Fibroblast of the aortic adventitia (primary cell): ENCODE measurements at regions not wholly inside any gene's neighbourhood (a gene's known extent, or its start where the extent isn't known, plus 50 kb on each side); places are given as distances from the start of the nearest gene placed in this dataset.

Experiments used
- DNase-seq: peaks from one replicate; pipeline ENCODE4 v3.0.0-alpha.2; 2010; ENCODE audit warnings: low read depth
- H3K4me3 ChIP-seq: 2 replicates; pipeline ENCODE4 v1.5.1; 2011; ENCODE audit warnings: low read depth, mild to moderate bottlenecking, control low read depth, low read length, moderate library complexity
- CTCF ChIP-seq: IDR thresholded peaks from 2 replicates; pipeline ENCODE4 v1.5.1; 2011; ENCODE audit warnings: mild to moderate bottlenecking, low read length, control low read depth, inconsistent platforms; ENCODE audit not compliant: insufficient read depth

- TF ChIP-seq CTCF = no peak
- DNase-seq = peak; percentile 51
- H3K4me3 ChIP-seq = no peak overlapping the region
Measured at GRCh38 chr15:95734422-95735316, 595.8 kb upstream of the NR2F2 start.

- no peak for DNase-seq
- no peak for TF ChIP-seq CTCF
- H3K4me3 ChIP-seq = no peak overlapping the region
Measured at GRCh38 chr15:95737060-95737459, 593.4 kb upstream of the NR2F2 start.

GRCh38 chr15:95739131-95739530 is 591.4 kb upstream of the NR2F2 start:
- no peak for DNase-seq
- H3K4me3 ChIP-seq = no peak overlapping the region
- TF ChIP-seq CTCF = no peak

GRCh38 chr15:95741830-95742229 is 588.7 kb upstream of the NR2F2 start:
- no peak for DNase-seq
- H3K4me3 ChIP-seq = no peak overlapping the region
- no peak for TF ChIP-seq CTCF

- no peak overlapping the region for H3K4me3 ChIP-seq
- DNase-seq = no peak
- no peak for TF ChIP-seq CTCF
Measured at GRCh38 chr15:95742256-95742655, 588.2 kb upstream of the NR2F2 start.

- no peak overlapping the region for H3K4me3 ChIP-seq
- no peak for TF ChIP-seq CTCF
- peak; percentile 26 for DNase-seq
Measured at GRCh38 chr15:95742836-95743235, 587.7 kb upstream of the NR2F2 start.
